SK-N-MC (cell line): ENCODE measurements at regions not wholly inside any gene's neighbourhood (a gene's known extent, or its start where the extent isn't known, plus 50 kb on each side); places are given as distances from the start of the nearest gene placed in this dataset.

Source experiments
- EZH2 ChIP-seq: fragments of 200-600 bp; sonication (generic); IDR thresholded peaks from one replicate; pipeline ENCODE4 v1.6.1; 2017; ENCODE audit warnings: antibody characterized with exemption
- FOXP2 ChIP-seq: optimal IDR thresholded peaks from 2 replicates; pipeline ENCODE3; 2011; ENCODE audit warnings: mild to moderate bottlenecking, moderate library complexity; ENCODE audit not compliant: insufficient read depth; ENCODE audit errors: extremely low read length, control extremely low read depth
- POLR2AphosphoS5 ChIP-seq: IDR thresholded peaks from 2 replicates; pipeline ENCODE4 v1.6.1; 2012; ENCODE audit warnings: mild to moderate bottlenecking, low read depth, low read length, borderline replicate concordance

DNA sequence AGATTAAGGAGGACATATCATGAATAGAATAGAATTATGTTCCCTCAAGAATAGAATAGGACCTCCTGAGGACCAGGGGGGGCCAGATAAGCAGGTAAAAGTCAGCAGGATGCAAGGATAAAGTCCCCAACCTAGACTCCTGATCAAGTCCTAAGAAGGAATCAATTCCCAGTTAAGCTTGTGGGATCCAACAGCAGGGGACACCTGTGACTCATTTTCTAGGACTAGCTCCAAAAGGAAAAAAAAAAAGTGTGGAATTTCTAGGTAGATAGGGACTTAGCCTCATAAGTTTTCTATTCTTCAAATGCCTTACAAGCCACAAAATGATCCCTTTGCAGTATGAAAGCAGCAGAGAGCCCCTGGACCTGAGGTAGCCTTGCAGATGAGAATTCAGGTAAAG is 336.2 kb downstream of the WDR11 start:
- TF ChIP-seq POLR2AphosphoS5 = no peak
- no peak for TF ChIP-seq EZH2
- TF ChIP-seq FOXP2 = no peak
